ENCODE measurements at regions not wholly inside any gene's neighbourhood (a gene's known extent, or its start where the extent isn't known, plus 50 kb on each side); places are given as distances from the start of the nearest gene placed in this dataset.
"Not testable (repeated sequence)": the region's sequence is repeated elsewhere in the genome, so short reads cannot be mapped to it uniquely, and the experiment has no call there.

- intact Hi-C loops (cut with DNase I) = no loop called here
- no peak for DNase-seq (ENCODE audit: low spot score)
Measured at GRCh38 chr10:63822496-63822895, 301.3 kb downstream of the REEP3 start.

- no peak for DNase-seq (ENCODE audit: low spot score)
- intact Hi-C loops (cut with DNase I) = no loop called here
Measured at GRCh38 chr10:63825111-63825510, 303.9 kb downstream of the REEP3 start.

DNA sequence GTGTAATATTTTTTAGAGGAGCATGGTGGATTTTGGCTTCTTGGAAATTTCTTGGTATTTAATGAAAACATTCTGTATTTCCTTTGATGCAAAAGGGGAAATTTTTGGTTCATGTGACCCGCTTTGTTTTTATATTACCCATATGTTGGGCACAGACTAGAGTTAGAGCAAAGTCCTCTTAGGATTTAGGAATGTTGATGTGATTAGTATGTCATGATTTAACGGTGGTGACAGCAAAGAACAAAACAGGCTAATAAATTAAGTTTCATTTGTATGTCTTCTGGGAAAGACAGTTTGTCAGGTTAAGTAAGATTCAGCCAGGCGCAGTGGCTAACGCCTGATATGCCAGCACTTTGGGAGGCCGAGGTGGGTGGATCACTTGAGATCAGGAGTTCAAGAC, 304.6 kb downstream of the REEP3 start:
- DNase-seq (ENCODE audit: low spot score) = no peak
- intact Hi-C loops (cut with DNase I) = no loop called here

DNA sequence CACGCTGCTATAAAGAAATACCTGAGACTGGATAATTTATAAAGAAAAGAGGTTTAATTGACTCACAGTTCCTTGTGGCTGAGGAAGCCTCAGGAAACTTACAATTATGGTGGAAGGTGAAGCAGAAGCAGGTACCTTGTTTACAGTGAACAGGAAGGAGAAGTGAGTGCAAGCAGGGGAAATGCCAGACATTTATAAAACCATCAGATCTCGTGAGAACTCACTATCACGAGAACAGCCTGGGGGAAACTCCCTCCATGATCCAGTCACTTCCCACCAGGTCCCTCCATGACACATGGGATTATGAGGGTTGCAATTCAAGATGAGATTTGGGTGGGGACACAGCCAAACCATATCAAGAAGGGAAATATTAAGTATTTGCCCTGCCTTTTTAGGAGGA, 305.8 kb downstream of the REEP3 start:
- DNase-seq (ENCODE audit: low spot score); intact Hi-C loops (cut with DNase I): not testable (repeated sequence)

DNA sequence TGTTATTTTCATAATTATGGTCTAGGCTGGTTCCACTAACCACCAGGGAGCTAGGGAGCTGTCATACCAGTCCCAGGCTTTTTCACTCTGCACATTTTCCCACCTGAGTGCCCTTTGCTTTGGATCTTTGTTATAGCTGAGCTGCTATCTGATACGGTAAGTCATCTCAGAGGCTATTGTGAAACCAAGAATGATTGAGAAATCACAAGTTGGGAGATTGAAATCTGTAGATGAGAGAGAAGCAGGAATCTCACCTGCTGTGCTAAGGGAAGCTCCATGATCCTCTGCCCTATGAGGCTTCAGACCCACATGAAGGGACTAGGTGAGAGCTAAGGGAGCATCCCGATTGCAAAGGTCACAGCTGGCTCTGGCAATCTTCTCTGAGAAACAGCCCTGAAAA, 307.8 kb downstream of the REEP3 start:
- no peak for DNase-seq (ENCODE audit: low spot score)
- intact Hi-C loops (cut with DNase I) = no loop called here

DNA sequence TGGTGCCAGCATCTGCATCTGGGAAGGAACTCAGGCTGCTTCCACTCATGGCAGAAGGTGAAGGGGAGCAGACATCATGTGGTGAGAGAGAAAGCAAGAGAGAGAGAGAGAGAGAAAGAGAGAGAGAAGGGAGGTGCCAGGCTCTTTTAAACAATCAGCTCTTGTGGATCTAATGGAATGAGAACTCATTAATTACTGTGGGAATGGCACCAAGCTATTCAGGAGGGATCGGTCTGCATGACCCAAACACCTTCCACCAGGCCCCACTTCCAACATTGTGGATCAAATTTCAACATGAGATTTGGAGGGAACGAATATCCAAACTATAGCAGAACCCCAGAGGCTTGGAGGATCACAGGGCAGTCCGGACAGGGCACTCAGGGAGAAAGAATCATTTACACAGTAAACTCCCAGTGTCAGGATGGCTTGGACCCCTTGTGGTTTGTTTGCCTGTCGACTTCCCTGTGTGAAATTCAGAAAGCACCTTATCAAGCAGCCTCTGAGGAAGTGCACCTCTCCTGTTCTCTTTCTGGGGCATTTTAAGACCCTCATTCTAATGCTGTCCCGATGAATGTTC, 308.5 kb downstream of the REEP3 start:
- DNase-seq (ENCODE audit: low spot score) = no peak
- intact Hi-C loops (cut with DNase I) = no loop called here

- DNase-seq (ENCODE audit: low spot score) = no peak
- intact Hi-C loops (cut with DNase I) = no loop called here
Measured at GRCh38 chr10:63832686-63833085, 311.5 kb downstream of the REEP3 start.

DNA sequence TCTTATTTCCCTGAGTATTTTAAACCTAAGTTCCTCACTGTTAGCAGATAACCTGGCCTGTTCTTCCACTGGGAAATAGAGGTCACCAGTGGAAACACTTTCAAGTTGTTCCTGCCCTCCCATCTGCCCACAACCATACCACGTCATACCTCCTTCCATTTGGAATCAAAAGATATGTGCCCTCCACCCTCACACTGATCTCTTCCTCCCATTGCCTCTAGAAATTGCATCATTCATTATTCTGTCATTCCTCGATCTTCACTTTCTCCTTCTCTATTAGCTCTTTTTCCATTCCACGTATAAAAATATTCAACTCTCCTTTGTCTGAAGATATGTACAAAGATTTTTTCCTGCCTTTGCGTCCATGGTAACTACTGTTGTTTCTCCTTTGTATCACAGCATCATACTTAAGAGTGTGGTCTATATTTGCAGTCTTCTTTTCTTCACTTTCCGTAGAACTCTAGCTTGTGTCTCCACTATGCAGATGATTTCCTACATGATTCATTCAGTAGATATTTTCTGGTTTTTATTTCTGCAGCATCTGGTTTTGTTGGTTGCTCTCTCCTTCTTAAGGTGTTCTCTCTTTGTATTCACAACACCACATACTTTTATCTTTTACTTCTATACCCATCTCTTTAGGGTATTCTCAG, 312.3 kb downstream of the REEP3 start:
- intact Hi-C loops (cut with DNase I) = no loop called here
- DNase-seq (ENCODE audit: low spot score) = no peak

DNA sequence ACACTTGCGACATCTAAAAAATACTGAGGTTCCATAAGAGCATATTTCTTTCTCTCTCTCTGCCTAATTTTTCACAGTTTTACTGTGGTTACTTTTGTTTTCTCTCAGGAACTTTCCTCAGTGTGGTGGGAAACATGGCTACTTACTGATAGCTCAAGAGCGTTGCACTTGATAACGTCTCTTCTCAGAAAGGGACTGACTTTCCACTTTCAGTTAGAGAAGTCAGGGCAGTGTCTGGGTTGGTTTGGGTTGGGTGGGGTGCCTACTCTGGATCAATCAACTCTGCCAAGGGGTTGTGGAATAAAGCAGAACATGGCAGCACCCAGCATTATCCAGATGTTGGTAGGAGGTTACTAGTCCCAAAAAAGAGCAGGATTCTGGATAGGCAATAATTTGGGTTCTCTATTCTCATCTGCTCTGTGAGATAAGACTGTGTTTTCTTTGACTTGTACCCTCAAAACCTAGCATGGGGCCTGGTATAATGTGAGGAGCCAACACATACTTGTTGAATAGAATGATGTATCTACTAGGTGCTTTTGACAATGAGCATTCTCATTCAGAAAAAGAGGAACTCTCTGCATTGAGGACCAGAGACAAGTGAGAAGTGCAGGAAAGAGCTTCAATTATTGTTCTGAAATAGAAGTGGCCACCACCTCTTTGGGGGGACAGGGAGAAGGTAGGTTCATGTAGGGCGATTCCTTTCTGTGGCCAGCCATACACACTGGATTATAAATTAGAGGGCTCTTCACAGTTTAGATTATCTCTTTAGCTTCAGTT, 315.7 kb downstream of the REEP3 start:
- no peak for DNase-seq (ENCODE audit: low spot score)
- intact Hi-C loops (cut with DNase I) = no loop called here

DNA sequence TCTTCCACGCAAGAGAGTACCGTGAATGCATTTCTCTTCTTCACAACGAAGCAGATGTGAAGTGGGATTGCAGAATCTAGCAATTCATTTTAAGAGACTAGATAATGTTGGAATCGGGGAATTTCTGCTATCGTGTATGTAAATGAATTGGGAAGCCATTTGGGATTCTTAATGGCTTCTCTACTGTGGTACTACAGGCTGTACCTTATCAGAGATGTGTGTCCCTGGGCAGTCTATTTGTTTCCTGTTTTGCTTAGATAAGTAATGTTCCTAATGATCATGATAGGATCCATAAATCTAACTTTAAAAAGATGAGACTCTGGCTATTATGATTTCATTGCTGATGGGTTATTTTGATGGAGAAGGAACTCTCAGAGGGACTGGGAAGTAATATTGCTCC, 320.6 kb downstream of the REEP3 start:
- no peak for DNase-seq (ENCODE audit: low spot score)
- intact Hi-C loops (cut with DNase I) = no loop called here

GRCh38 chr10:63843107-63843506, 321.9 kb downstream of the REEP3 start:
- no peak for DNase-seq (ENCODE audit: low spot score)
- intact Hi-C loops (cut with DNase I) = no loop called here

DNA sequence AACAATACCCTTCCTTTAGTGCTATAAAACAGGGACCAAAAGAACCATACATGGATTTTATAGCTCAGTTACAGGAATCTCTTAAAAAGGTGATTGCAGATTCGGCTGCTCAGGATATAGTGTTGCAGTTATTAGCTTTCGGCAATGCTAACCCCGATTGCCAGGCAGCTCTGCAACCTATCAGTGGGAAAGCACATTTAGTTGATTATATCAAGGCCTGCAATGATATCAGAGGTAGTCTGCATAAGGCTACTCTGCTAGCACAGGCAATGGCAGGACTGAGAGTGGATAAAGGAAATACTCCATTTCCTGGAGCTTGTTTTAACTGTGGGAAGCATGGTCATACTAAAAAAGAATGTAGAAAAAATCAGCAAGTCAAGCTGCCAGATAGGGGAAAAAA, 327.7 kb downstream of the REEP3 start:
- DNase-seq (ENCODE audit: low spot score); intact Hi-C loops (cut with DNase I): not testable (repeated sequence)

- intact Hi-C loops (cut with DNase I) = no loop called here
- DNase-seq (ENCODE audit: low spot score) = no peak
Measured at GRCh38 chr10:63862860-63863259, 341.7 kb downstream of the REEP3 start.

- intact Hi-C loops (cut with DNase I) = no loop called here
- DNase-seq (ENCODE audit: low spot score) = no peak
Measured at GRCh38 chr10:63865210-63865609, 344.0 kb downstream of the REEP3 start.

GRCh38 chr10:63866075-63866746, 345.0 kb downstream of the REEP3 start:
- intact Hi-C loops (cut with DNase I) = no loop called here
- no peak for DNase-seq (ENCODE audit: low spot score)

DNA sequence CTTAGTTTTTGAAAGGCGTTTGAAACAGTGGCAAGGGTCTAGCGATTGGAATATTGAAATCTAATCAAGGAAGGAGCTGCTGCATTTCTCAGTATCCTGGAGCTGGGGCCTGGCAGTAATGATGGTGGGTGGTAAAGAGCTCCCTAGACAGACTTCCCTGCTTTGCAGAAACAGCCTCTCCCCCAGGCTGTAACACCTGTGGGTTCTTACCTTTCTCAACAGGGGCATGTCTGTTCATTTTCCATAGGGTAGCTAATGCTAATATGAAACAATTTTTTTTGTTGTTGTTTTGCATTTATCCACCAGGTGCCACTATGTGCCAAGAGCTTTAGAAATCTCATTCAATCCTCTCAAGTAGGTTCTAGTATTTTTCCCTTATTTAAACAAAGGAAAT, 345.5 kb downstream of the REEP3 start:
- intact Hi-C loops (cut with DNase I) = no loop called here
- no peak for DNase-seq (ENCODE audit: low spot score)

GRCh38 chr10:63878428-63878827, 357.2 kb downstream of the REEP3 start:
- intact Hi-C loops (cut with DNase I) = no loop called here
- no peak for DNase-seq (ENCODE audit: low spot score)

GRCh38 chr10:63883861-63884260, 362.7 kb downstream of the REEP3 start:
- DNase-seq (ENCODE audit: low spot score) = no peak
- intact Hi-C loops (cut with DNase I) = no loop called here

DNA sequence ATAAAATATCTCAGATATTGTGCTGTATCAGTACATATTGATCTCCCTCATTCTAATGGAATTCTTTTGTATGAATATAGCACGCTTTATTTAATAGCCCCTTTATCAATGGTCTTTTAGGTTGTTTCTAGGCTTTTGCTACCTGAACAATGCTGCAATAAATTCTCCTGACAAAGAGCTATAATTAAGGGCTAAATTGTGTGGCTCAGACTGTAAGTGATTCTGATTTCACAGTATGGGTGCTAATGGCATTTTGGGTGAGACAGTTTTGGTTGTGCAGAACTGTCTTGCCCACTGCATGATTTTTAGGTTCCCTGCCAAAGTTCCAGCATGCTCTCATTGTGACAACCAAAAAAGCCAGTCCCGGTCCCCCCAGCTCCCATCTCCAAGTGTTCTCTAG, 363.2 kb downstream of the REEP3 start:
- intact Hi-C loops (cut with DNase I) = no loop called here
- no peak for DNase-seq (ENCODE audit: low spot score)

- intact Hi-C loops (cut with DNase I) = no loop called here
Measured at GRCh38 chr10:63885156-63885555, 364.0 kb downstream of the REEP3 start.

More at GRCh38 chr10:63885156-63885555, 364.0 kb downstream of the REEP3 start:
- DNase-seq (ENCODE audit: low spot score) = no peak
